NOMO-1 treated with DMSO at 0.1 percent for 48 hours (cell line): ENCODE measurements at regions not wholly inside any gene's neighbourhood (a gene's known extent, or its start where the extent isn't known, plus 50 kb on each side); places are given as distances from the start of the nearest gene placed in this dataset.

Source experiments
- DNase-seq: peaks from one replicate; lab custom pipeline; 2025; ENCODE audit not compliant: unreplicated experiment; lab: John Stamatoyannopoulos, UW

- no peak for DNase-seq
These were observed 53.0 kb upstream of the ZC3H15 start for GRCh38 chr2:186433040-186433439.

- no peak for DNase-seq
These were observed 52.2 kb upstream of the ZC3H15 start for GRCh38 chr2:186433777-186434432.
